NCI-H2227 (cell line): ENCODE measurements at regions not wholly inside any gene's neighbourhood (a gene's known extent, or its start where the extent isn't known, plus 50 kb on each side); places are given as distances from the start of the nearest gene placed in this dataset.

ENCODE experiments used
- DNase-seq: peaks from one replicate; lab custom pipeline; 2025; ENCODE audit not compliant: unreplicated experiment; lab: John Stamatoyannopoulos, UW

- DNase-seq: no peak
Measured at GRCh38 chr2:2851806-2852777, 521.0 kb upstream of the MYT1L start.

DNA sequence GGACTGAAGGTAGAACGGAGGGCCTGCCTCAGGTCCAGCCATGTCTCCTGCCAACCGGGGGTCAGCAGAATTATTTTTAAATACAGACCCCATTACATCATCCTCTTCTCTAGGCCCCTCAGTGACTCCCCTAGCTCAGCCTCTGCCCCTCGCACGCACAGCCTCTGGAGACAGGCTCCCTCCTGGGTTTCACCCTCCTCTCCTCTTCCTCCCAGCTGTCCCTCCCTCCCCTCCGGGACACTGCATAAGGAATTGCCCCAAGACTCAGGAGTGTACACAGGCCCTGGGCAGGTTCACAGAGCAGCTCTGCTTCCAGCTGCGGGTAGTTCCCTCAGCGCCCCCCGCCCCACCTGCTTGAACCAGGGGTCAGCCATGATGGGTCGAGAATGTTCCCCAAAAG, 520.2 kb upstream of the MYT1L start:
- DNase-seq: no peak

DNA sequence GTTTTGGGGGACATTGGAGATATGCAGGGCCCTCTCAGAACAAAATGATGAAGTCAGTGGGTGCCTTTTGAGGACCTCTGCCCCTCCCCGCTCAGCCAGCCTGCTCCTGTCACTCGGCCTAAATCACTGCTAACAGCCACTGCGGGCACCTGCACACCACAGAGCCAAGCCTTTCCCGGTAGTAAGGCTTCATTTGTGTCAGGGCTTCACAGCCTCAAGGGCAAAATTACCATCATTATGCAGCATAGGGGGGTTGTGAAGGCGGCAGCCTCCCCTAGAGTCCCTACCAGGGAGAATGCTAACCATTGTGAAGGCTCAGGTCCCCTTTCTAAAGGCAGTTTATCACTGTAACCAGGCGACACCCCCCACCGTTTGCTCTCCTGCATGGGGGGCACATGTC, 519.8 kb upstream of the MYT1L start:
- DNase-seq: peak; percentile 81

GRCh38 chr2:2850218-2850755, 519.2 kb upstream of the MYT1L start:
- DNase-seq: peak; percentile 40

- no peak for DNase-seq
Measured at GRCh38 chr2:2849464-2850217, 518.6 kb upstream of the MYT1L start.

- peak; percentile 72 for DNase-seq
Measured at GRCh38 chr2:2848621-2849333, 517.7 kb upstream of the MYT1L start.

GRCh38 chr2:2848198-2848597, 517.1 kb upstream of the MYT1L start:
- no peak for DNase-seq

- no peak for DNase-seq
Measured at GRCh38 chr2:2847209-2847676, 516.2 kb upstream of the MYT1L start.

GRCh38 chr2:2846332-2847208, 515.5 kb upstream of the MYT1L start:
- peak; percentile 15 for DNase-seq

DNA sequence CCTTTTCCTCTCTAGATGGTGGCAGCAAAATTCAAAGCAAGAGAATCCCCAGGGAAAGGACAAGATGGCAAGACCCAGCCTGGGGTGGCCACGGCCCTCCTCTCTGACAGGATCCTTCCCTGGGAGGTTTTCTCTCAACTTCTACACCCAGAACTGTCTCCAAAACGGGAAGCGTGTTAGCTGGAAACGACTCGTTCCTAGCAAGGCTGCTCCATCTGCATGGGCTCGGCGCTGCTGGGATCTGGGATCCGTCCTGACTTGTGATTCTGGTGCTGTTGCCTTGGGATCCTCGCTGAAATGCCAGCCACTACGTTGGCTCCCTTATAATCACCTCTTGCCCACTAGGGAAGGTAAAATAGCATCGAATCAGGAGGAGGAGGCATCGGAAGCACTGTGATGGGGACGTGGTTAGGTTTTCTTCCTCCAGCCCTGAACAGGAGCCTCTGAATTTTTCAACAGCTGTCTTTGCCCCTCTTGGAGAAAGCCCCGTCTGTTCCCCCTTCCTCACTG, 514.8 kb upstream of the MYT1L start:
- no peak for DNase-seq

GRCh38 chr2:2845267-2845666, 514.2 kb upstream of the MYT1L start:
- no peak for DNase-seq

DNA sequence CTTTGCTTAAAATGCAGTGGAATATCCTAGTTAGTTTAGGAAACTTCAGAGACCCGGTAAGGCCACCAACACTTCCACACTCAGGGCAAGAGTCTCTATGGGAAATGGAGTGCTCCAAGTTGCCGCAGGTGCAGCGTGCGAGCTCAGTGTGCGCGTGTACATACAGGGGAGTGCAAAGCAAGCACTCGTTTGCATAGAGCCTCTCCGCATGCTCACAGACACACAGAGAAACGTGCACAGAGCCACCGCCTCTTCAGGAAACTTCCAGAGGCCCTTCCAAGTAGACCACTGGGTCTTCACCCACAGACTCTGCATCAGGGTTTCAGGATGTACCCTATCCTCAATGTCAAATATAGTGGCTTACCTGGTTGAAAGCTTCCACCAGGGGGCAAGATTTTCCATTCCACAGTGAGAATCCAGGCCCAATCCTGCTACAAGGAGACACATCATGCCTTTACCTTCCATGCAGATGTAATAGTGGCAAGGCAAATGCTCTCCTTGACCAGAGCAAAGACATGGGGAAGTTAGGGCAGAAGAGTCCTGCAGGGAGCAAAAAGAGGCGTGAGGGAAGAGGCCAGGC, 513.0 kb upstream of the MYT1L start:
- DNase-seq: no peak

DNA sequence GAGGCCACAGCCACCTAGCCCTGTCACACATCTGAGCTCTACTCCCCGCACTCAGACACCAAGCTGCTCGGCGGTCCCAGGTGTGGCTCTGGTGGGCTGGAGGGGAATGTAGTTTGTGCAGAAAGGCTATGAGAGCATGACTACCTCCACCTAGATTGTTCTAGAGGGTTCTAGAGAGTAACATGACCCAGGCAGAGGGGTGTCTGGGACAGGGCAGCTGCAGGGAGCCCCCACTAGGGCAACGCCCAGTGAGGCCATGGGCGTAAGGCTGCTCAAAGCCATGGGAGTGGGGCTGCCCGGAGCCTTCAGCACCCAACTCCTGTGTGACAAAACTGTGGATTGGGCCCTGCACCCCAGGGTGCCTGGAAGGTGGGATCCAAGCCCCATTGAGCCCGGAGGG, 511.4 kb upstream of the MYT1L start:
- no peak for DNase-seq

DNA sequence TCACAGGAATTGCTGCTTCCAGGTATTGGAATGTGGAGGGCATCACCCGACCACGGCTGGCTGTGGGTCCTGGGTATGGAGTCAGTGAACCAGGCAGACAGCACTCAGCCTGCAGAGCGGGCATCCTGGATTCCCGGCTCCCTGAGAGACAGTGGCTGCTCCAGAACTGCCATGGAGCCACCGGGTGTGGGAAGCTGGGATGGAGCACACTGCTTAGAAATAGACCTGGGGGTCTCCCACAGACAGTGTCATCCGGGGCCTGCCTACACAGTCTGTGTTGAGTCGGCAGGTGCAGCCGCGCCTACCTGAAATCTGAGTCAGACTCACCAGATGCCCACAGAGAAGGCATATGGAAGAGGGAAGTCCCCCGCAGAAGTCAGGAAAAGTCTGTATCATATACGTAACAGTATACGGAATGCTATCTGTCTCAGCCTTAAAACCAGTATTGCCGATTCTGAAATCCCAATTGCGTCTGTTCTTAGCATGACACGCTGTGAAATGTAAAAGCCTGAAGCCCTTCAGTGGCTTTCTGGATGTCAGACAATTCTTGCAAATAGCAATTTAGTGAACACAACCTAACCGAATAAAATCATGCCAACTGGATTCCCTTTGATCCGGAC, 509.7 kb upstream of the MYT1L start:
- DNase-seq: no peak

GRCh38 chr2:2839782-2840531, 508.9 kb upstream of the MYT1L start:
- DNase-seq: no peak

GRCh38 chr2:2839393-2839781, 508.3 kb upstream of the MYT1L start:
- DNase-seq: no peak

DNA sequence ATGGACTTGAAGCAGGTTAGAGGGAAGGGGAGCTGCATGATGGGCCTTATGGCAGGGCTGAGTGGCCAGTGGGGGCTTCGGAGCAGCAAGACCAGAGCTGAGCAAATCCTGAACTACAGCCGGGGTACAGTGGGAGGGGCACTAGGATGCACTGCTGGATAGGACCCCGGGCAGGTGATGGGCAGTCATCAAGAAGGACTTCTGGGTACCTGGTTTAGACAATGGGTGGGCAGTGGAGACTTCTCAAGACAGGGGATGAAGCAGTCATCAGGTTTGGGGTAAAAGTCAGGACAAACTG, 507.4 kb upstream of the MYT1L start:
- DNase-seq: no peak

DNA sequence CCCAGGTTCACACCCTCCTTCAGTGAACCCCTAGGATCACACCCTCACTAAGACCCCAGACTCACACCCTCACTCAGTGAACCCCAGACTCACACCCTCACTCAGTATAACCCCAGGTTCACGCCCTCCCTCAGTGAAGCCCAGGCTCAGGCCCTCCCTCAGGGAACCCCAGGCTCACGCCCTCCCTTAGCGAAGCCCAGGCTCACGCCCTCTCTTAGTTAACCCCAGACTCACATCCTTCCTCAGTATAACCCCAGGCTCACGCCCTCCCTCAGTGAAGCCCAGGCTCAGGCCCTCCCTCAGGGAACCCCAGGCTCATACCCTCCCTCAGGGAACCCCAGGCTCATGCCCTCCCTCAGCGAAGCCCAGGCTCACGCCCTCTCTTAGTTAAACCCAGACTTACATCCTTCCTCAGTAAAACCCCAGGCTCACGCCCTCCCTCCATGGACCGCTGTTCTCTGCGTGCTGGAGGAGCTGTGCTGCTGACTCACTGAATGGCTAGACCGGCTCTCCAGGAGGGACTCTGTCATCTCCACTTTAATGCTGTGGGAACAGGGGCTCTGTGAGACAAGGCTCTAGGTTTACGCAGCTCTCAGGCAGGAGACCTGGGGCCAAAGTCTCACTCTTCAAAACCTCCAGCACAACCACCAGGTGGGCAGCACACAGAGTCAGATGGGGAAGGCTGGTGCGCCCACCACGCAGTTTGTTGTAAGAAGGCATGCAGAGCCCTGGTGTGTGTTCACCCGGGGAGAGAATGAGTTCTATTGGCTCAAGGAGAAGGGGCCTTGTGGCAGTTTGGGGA, 506.9 kb upstream of the MYT1L start:
- DNase-seq: no peak
